HG03439 (cell line): ENCODE measurements at regions not wholly inside any gene's neighbourhood (a gene's known extent, or its start where the extent isn't known, plus 50 kb on each side); places are given as distances from the start of the nearest gene placed in this dataset.
"Not testable (repeated sequence)": the region's sequence is repeated elsewhere in the genome, so short reads cannot be mapped to it uniquely, and the experiment has no call there.

Experiments
- ATAC-seq: cut with Tn5 transposase; IDR thresholded peaks from one replicate; pipeline ENCODE4 v1.9.1; 2021; ENCODE audit warnings: mild to moderate bottlenecking, moderate library complexity; ENCODE audit not compliant: unreplicated experiment

DNA sequence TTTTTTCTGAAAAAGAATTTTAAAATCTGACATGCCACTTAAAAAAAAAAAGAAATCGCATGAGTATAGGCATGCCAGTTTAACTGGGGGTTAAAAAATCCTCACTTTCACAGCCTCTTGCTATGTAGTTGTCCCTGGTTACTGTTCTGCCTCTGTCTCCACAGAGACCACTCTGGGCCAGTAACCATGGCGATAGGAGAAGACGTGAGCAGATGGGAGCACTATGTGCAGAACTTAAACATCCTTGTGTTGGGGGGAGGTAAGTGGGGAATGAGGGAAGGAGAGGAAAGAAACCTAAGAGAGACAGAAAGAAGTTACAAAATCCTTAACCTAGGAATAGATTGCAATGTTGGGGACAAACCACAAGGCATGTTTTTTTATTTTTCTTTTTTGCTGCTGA is 75.9 kb upstream of the CYRIA start:
- ATAC-seq = no peak

DNA sequence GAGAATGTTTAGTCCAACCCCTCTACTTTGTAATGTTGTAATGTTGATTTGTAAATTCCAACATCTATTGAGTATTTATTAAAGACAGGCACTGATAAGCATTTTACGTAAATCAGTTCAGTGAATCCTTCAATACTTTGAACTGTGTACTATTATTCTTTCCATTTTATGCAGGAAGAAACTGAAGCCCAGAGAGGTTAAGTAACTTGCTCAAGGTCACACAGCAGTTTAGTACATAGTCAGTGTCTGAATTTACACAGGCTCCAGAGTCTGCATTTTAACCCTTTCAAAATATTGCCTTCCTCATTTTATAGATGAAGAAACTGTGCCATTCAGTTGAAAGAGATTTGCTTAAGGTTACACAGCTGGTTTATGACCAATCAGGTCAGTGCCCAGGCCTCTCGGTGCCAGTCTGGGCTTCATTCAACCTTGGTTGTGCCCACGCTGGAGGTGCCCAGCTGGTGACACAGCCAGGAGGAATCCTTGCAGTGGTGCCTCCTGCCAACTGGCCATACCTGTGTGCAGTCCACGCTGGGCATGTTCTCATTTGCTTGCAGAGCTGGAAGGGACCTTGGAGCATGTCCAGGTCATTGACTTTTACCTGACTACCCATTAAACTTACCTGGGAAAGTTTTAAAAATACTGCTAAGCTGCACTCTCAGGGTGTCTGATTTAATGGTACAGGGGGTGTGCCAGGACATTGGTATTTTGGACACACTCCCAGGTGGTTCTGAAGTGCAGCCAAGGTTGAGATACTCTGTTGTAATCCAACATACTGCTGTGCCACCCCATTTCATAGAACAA is 74.3 kb upstream of the CYRIA start:
- no peak for ATAC-seq

DNA sequence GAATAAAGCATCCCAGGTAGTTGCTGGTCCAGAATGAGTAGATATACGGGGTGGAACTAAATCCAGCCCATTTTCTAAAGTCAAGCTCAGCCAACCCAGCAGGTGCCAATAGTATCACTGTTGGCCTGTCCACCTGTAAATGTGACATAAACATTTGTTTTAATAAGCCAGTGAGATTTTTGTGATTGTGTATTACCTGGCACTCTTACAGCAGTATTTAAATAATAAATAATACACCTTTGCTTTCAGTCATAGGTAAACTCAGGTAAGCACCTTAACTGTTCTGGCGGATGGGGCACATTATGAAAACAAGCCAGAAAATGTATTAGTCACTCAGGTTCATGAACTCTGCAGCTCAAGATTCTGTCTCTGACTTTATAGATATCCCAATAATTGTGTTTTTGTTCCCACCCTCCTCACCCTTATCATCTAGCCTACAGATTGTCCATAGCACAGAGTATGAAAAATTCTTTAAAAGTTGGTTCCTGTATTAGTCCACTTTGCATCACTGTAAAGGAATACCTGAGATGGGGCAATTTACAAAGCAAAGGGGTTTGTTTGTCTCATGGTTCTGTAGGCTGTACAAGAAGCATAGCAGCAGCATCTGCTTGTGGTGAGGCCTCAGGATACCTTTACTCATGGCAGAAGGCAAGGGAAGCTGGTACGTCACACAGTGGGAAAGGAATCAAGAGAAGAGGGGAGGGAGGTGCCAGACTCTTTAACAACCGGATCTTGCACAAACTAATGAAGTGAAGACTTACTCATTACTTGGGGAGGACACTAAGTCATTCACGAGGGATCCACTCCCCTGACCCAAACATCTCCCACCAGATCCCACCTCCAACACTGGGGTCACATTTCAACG is 73.0 kb upstream of the CYRIA start:
- no peak for ATAC-seq

DNA sequence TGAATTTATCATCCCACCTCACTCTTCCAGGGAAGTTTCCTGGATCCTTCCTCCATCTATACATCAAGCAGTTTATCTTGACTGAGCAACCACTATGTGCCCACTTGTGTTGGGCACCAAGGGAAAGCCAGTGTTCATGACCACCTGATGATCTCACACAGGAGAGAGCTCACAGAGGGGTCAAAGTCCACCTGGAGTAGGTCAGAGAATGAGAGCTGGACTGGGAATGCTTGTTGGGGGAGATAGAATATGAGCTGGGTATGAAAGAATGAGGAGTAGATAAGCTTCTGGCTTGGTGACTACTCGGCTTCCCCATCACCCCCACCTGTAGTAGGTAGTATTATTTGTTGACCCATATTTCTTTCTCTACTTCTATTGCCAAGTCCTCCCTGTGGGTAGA is 72.2 kb upstream of the CYRIA start:
- no peak for ATAC-seq

DNA sequence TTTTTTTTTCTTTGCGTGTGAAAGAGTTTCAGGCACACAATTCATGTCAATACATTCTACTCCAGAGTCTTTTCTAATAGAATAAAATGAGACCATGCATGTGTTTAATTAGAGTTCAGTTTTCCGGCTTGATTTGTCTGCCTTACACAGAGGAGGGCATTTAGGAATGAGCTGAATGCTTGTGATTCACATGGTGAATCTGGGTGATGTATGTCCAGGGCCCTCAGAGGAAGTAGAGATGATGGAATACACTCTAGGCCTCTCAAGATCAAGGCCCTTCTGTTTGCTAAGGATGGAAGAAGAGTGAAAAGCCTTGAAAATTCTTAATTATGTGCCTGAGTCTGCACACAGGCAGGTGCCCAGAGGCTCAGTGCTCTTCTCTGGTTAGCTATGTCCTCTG is 71.0 kb upstream of the CYRIA start:
- no peak for ATAC-seq

DNA sequence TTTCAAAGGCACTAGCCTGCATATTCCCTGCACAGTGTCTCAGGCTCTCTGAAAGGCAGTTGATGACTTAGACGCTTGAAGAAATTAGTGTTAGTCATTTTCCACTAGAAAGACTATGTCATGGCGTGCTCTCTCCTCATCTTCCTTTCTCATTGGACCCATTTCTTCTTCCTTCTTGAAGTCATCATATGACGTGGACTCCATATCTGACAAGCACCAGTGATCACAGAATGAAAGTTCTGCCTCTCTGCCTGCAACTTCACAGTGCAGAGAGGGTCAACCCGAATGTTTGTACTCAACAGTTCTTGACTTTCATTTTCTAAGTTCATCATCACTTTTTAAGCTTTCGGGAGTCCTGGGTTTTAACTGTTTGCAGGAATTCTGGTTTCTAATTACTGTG is 63.7 kb upstream of the CYRIA start:
- ATAC-seq = peak; percentile 55

DNA sequence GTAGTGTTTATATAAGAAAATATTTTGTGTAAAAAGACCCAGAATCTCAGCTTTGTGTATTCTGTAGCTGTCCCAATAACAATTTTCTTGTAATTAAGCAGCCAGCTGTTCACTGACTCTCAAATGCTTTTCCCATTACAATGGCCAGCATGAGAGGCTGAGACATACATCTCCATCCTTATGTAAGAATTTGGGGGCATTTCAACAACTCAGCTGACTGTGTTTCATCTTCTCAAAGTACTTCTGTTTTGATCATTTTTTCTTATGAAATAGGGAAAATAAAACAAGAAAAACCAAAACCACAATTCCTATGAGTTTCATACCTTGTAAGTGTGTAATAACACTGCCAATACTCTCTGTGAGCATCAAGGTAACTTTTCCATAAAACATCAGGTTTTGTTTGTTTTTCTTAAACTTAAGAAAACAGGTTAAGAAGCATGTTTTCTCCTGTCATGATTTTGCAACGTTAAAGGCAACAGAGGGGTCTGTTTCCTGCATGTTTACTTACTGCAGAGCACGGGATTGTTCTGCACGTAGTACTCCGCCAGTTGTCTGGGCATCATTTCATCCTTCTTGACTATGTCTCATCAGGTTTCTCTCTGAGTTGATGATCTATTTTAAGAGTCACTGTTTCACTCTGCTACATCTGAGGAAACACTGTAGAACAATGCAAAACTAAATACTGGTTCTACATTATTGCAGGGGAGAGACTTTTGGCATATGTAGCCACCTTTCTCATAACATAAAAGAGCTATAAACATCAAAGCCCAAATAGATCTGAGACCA is 62.9 kb upstream of the CYRIA start:
- ATAC-seq = peak; percentile 73

DNA sequence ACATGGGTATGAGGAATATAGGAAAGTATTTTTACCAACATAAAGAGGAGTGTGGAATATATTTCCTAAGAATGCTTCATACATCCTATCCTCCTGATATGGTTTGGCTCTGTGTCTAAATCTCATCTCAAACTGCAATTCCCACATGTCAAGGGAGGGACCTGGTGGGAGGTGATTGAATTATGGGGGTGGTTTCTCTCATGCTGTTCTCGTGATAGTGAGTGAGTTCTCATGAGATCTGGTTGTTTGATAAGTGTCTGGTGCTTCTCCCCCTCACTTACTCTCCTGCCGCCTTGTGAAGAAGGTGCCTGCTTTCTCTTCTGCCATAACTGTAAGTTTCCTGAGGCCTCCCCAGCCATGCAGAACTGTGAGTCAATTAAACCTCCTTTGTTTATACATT is 62.2 kb upstream of the CYRIA start:
- not testable (repeated sequence) for ATAC-seq

DNA sequence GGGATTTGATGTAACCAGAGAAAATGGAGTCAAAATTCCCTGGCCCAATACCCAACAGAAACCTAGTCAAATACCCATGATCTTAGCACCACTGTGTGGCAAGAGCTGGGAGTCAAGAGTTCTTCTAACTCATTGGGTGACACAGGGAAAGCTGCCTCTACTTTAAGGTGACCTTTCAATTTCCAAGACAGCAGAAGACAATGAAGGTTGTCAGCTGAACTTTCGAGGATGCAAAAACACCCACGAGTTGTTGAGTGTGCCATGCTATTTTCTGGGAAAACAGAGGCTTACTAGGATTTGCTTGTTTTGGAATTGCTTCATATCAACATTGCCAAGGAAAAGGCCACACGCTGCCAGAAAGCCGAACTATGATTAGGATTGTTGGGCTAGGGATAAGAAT is 61.6 kb upstream of the CYRIA start:
- no peak for ATAC-seq

DNA sequence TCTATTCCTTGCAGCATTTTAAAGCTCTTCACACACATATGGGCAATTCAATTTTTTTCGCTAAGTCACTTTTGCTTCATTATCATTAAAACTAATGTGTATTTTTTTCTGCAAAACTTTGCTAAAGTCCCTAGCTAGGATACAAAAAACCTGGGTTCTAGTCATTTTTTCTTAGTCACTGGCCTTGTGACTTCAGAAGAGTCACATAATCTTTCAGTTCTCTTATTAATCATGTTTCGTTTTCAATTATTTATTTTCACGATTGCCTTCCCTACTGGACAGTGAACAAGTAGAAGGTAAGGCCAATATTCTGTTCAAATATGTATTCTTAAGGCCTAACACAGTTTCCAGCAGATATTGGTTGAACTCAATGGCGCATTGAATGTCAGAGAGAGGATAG is 60.9 kb upstream of the CYRIA start:
- no peak for ATAC-seq

DNA sequence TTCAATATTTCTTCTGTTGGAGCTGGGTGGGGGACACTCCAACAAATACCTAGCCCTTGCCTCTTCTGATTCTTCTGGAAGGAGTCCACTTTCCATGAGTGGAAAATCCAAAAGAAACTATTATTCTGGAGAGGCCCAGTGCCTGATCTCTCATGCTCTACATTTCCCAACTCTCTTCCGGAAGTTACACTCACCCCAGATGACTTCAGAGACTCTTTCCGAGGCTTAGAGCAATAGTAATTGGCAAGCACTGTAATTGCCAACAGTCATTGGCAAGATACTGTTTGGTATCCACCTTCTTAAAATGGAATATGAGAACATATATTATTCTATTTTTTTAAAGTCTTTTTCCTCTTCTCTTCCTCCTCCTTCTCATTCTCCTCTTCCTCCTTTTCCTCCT is 60.5 kb upstream of the CYRIA start:
- no peak for ATAC-seq

DNA sequence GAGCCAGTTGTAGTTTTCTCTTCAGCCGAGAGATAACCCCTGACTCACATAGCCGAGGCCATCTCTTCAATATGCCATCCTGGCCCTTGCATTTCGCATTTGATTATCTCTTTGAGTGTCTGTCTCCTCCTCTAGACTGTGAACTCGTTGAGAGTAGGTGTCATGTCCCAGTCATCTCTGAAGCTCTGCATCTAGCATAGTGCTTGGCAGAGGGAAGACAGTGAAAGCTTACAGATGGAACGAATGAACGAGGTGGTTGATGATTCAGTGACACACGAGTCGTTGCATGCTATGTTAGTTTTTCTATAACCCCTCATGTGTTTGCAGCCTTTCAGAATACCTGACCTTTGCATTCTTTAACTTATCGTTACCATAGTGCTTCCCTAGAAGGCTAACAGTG is 59.9 kb upstream of the CYRIA start:
- peak; percentile 38 for ATAC-seq

DNA sequence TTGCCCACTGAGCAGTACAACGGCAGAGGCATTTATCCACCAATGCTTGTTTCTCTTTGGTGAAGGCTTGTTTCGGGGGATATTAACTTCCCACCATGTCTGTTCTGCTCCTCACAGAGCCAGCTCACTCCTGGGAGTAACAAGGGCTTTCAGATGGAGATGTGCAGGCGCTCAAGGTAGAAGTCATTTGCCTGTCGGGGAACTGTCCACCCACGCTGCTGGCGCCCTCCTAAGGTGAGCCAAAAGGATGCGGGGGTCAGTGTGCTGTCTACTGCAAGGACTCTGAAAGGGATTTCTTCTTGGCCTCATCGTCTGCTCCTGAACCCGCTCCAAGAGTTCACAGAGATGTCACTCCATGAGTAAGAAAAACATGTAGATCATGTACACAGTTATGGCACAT is 57.0 kb upstream of the CYRIA start:
- ATAC-seq = no peak

DNA sequence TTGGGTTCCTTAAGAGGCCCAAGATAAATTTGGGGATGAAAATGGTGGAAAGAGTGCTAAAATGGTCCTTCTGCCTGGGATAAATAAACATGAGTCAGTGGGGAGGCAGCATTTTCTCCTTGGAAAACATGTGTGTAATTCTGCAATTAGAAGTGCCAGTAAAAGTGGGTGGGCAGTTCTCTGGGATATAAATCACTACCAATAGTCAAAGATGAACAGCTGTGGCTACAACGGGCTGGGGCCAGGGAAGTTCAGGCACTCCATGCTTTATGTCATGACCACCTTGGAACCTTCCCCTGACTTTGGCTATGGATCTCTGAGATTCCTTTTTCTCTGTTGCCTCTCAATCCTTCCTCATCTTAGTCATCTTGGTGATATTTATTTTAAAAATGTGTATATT is 56.5 kb upstream of the CYRIA start:
- ATAC-seq = no peak

DNA sequence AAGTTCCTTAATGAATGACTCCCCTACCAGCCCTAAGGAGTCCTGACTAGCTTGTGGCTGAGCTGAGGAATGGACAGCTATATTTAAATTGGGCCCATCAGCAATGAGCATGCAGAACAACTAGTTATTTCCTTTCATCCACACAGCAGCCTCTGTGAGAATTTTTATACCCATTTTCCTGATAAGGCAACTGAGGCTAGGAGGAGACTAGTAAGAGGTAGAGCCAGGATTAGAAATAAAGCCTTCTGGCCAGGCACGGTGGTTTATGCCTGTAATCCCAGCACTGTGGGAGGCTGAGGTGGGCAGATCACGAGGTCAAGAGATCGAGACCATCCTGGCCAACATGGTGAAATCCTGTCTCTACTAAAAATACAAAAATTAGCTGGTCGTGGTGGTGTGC is 55.9 kb upstream of the CYRIA start:
- not testable (repeated sequence) for ATAC-seq

DNA sequence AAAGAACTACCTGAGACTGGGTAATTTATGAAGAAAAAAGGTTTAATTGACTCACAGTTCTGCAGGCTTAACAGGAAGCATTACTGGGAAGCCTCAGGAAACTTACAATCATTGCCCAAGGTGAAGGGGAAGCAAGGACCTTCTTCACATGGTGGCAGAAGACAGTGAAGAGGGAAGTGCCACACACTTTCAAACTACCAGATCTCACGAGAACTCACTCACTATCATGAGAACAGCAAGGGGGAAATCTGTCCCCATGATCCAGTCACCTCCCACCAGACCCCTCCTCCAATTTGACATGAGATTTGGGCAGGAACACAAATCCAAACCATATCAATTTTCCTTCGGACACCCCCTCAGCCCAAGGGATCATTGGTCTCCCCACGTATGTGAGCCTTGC is 55.1 kb upstream of the CYRIA start:
- not testable (repeated sequence) for ATAC-seq

DNA sequence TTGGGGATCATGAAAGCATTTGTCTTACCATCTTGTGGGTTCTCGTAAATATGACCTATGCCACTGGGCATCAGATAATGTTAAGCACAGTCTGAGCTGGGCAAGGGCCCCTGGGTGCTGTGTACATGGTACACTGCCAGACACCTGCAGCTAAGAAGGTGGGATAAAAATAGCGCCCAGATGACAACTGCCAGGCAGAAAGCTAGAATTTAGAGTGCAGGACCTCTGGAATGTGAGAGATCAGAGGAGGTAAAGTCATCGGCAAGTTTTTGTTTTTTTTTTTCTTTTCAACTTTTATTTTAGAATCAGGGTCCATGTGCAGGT is 53.8 kb upstream of the CYRIA start:
- no peak for ATAC-seq

DNA sequence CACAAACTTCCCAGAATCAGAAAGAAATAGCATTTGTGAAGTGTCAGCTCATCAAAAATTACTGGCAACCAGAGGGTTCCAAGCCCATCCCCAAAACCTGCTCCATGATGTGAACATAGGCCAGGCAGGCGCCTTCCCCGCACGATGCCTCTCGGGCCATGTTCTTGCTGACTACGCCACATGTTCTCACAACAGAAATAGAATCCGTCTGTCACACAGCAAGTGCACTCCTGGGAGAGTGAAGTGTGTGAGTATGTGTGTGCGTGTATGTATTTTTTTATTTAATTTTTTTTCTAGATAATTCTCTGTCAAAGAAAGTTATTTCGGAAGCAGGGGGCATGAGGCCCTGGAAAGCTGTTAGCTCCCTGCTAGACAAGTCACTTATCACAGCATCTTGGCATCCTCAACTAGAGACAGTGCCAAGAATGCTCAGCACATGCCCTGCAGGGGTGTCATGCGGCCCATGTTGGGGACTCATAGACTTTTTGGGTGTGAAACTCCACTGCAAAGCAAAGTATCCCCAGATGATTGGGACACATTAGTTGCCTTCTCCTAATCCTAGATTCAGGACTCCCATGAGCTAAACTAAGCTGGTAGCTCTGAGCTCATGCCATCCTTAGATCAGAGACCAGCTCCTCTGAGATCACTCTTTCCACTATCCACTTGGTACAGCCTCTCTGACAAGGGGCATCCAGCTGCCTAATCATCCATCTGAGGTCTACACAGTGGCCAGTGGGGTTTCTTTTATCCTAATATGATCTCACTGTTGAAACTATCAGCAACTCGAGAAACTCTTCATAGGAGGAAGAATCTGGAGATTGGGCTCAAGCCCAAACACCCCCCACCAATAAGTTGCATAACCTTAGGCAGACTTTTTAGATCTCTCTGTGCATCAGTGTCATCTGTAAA is 53.2 kb upstream of the CYRIA start:
- no peak for ATAC-seq

DNA sequence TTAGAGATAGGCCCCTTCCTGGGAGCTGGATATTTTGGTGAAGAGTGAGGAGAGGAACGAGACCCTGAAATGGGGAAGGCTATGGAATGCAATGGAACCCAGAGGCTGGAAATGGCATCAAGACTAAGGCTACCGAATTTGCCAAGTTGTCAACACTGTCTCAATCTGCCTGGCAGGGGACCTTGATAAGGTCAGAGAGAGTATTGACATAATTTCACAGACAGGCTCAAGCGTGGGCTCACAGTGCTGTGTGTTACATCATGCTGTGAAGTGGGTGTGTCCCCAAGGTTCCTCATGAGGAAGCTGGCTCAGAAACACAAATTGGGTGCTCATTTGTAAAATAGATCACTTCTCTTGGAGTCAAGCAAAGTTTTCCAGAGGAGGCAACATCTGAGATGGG is 51.8 kb upstream of the CYRIA start:
- no peak for ATAC-seq

DNA sequence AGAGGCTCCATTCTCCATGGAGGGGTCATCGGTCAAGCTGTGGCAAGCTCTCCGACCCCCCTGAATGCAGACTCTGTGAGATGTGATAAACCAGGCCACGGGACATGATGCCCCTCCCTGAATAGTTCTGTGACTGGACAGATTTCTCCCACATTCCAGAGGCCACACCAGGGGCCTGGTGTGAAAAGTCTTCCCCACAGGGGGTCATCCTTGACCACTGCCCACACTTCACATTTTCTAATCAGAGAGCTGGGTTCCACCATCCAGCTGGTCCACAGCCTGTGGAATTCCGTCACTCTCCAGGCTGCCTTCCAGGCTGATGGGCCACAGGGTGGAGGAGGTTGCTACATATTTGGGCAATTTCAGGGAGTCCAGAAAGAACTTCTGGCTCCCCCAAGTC is 51.3 kb upstream of the CYRIA start:
- no peak for ATAC-seq

DNA sequence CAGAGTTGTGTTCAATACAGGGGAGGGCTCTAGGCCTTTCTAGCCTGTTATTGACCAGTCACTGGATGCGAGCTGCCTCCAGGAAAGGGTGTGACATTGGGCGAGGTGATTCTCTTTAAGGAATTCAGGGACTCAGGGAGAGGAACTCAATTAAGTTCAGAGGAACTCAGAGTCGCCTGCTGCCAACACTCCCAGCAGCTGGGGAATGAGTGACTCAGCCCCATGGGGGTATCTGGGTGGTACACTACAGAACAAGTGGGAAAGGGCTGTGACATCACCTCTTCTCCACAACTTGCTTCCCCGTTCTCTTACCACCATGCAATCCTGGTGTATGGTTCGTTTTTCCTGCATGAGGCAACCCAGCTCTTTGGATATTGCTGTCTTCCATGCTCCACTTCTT is 50.4 kb upstream of the CYRIA start:
- ATAC-seq = no peak
